ENCODE measurements at regions not wholly inside any gene's neighbourhood (a gene's known extent, or its start where the extent isn't known, plus 50 kb on each side); places are given as distances from the start of the nearest gene placed in this dataset.

DNA sequence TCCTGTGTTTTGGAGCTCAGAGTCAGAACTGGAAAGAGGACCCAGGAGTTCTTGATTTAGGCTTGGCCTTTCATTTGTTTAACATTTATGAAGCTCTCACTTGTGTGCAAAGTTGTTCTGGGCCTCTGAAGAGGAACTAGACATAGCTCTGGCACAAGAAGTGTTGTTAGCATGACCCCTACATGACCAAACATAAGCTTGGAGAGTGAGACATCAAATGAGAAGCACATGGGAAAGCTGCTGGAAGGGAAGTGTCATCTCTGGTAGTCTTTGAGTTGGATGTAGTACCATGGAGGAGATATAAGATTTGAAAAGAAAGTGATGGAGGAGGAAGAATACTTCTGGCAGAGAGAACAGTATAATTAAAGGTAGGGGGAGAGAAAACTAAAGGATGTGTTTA is 370.1 kb downstream of the ADRA2A start:
- no peak for DNase-seq

GRCh38 chr10:111452153-111452552 is 375.3 kb downstream of the ADRA2A start:
- DNase-seq = no peak

DNA sequence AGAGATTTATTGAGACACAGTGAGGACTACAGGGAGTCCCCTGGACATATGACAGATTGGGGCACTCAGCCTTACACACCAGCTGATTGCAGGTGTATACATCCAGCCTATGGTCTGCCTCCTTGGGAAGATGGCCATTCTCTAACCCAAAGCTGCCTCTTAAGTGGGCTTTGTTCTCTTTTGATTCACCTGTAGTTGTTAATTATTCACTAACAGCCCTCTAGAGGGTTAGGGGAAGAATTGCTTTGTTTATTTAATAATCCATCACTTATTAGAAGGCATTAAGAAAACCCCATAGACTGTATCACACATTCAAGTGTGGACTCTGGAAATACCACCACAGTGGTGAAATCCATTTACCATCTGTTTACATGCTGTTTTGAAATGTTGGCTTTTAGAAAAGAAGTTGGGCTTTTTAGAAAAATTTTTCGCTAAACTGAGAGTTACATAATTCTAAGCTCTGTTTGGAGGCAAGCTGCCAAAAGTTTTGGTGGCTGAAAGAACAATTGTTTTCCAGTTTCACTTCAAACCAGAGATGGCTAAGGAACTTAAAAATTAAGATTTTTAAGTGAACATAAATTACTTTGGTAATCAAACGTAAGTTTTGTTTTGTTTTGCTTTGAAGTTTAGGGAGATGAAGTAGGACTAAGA is 379.1 kb downstream of the ADRA2A start:
- DNase-seq = no peak

GRCh38 chr10:111458256-111458655 is 381.4 kb downstream of the ADRA2A start:
- no peak for DNase-seq

DNA sequence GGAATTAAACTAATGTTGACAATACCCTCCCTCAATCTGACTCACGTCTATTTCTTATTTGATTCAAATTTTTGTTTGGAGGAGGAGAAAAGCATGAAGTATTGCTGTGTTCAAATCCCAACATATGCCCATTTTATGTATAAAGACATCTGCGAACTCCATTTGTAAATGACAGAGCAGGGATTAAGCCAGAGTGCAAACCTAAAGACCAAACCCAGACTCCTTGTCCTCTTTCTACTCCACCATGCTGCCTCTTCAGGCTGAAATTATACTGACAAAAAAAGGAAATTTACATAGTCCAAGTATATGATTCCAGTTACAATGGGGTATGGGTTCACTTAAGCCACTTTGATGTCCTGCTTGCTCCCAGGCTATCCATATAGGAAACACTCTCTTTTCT is 383.1 kb downstream of the ADRA2A start:
- no peak for DNase-seq

- no peak for DNase-seq
Observed at GRCh38 chr10:111472445-111472844, 395.6 kb downstream of the ADRA2A start.

GRCh38 chr10:111473361-111473760 is 396.5 kb downstream of the ADRA2A start:
- DNase-seq = no peak

GRCh38 chr10:111474786-111475185 is 398.0 kb downstream of the ADRA2A start:
- DNase-seq = no peak

DNA sequence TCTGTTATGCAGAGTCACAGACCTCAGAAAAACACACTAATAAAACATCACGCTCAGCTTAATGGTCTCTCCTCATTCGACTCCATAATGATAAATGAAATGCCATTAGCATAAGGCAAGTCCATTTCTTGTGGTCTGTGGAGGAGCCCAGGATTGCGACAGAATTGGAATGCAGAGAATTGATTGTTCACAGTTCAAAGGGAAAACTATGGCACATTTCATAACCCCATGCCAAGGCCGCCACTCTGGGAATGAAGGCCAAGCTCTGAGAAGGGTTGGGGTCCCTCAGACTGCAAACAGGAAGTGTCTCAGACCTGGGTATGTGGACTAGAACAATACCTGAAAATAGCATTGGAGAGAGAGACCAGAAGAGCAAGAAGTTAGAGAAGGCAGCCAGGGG is 398.9 kb downstream of the ADRA2A start:
- DNase-seq = no peak

DNA sequence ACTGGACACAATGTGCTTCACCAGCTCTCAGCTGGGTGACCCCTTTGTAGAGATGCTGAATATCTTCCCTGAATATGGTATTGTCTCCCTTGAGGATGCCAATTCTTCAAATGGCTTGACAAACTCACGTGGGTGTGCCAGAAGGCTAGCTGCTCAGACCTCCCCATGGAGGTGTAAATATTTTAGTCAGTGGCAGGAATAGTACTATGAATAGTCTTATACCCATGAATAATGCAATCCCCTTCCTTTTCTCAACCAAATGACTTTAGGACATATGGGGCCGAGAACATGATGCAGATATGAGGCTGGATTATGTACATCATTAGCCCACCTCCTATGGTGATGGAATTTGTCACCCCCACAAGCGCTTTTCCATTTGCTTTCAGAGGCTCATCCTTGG is 401.8 kb downstream of the ADRA2A start:
- DNase-seq = no peak

GRCh38 chr10:111479966-111480365 is 403.1 kb downstream of the ADRA2A start:
- no peak for DNase-seq

GRCh38 chr10:111481261-111481826 is 404.5 kb downstream of the ADRA2A start:
- no peak for DNase-seq

- DNase-seq = no peak
Observed at GRCh38 chr10:111481866-111482265, 405.0 kb downstream of the ADRA2A start.

- DNase-seq = no peak
Observed at GRCh38 chr10:111482621-111483216, 405.9 kb downstream of the ADRA2A start.

DNA sequence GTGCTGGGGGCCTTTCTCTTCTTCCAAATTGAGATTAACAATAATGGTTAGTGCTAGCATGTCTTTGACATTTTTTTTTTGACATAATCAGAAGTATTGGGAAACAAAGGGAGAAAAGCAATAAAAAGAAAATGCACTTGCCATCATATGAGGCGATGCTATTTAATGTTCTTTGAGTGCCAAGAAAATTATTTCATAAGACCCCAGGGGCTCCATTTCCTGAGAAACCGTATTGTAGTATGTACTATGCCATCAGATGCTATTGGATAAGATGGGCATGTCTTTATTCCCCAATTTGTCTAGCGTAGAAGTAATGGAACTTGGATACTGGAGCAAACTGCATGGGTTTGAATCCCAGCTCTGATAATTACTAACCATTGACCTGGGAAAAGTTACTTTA is 408.9 kb downstream of the ADRA2A start:
- DNase-seq = no peak

GRCh38 chr10:111486346-111486745 is 409.5 kb downstream of the ADRA2A start:
- DNase-seq = no peak

GRCh38 chr10:111488668-111489067 is 411.8 kb downstream of the ADRA2A start:
- DNase-seq = no peak

GRCh38 chr10:111491154-111491553 is 414.3 kb downstream of the ADRA2A start:
- no peak for DNase-seq

GRCh38 chr10:111493024-111493625 is 416.3 kb downstream of the ADRA2A start:
- DNase-seq = no peak

GRCh38 chr10:111498560-111498959 is 421.7 kb downstream of the ADRA2A start:
- no peak for DNase-seq

- DNase-seq = no peak
Observed at GRCh38 chr10:111504376-111504775, 427.5 kb downstream of the ADRA2A start.

- no peak for DNase-seq
Observed at GRCh38 chr10:111506266-111507034, 429.6 kb downstream of the ADRA2A start.
